ENCODE measurements at regions not wholly inside any gene's neighbourhood (a gene's known extent, or its start where the extent isn't known, plus 50 kb on each side); places are given as distances from the start of the nearest gene placed in this dataset.

DNA sequence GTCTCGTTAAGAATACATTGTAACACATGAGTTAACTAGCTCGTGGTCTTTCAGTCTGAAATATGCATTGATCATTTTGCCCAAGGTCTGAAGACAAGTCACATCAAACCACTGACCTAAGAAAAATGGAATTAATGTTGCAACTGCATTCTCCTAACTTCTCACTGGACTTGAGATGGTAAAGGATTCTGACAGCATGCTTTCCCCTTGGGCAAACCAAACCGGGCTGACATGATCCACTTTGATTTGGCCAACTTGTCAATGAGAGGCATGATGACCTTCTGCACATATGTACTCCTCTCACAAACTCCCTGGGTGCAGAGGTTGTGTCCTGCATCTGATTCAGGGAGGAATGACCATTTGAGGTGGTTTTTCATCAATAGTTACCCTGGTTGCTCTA lies 1982.5 kb upstream of the PIK3C3 start:
- no peaks in the 10 kb centered on the region for H3K9me3 ChIP-seq (ENCODE audit: control insufficient read depth in 2 of 3, insufficient read depth in 1 of 3, low read length in 3 of 3)
- H3K27me3 ChIP-seq (ENCODE audit: control insufficient read depth, insufficient read depth, low read length), result no peaks in the 10 kb centered on the region
- H3K4me1 ChIP-seq (ENCODE audit: control insufficient read depth in 2 of 3, insufficient read depth in 2 of 3, low read depth in 1 of 3, low read length in 3 of 3), result no peaks in the 10 kb centered on the region
- H3K9ac ChIP-seq (ENCODE audit: low read length in 3 of 3), result no peak overlapping the region
- no peak overlapping the region for H3K27ac ChIP-seq (ENCODE audit: low read depth in 2 of 2, low read length in 2 of 2)
- H3K36me3 ChIP-seq (ENCODE audit: control insufficient read depth in 2 of 3, insufficient read depth in 3 of 3, low read length in 3 of 3), result no peaks in the 10 kb centered on the region
- no peak overlapping the region for H3K4me3 ChIP-seq (ENCODE audit: low read length in 3 of 3)
- no peak for TF ChIP-seq CTCF (IDR thresholded peaks at IDR 0.05; ENCODE audit: borderline replicate concordance, extremely low read depth, insufficient read depth)
- DNase-seq (no peak), FAIRE-seq (no peak)
- intact Hi-C loops (cut with DNase I), result no loop called here

DNA sequence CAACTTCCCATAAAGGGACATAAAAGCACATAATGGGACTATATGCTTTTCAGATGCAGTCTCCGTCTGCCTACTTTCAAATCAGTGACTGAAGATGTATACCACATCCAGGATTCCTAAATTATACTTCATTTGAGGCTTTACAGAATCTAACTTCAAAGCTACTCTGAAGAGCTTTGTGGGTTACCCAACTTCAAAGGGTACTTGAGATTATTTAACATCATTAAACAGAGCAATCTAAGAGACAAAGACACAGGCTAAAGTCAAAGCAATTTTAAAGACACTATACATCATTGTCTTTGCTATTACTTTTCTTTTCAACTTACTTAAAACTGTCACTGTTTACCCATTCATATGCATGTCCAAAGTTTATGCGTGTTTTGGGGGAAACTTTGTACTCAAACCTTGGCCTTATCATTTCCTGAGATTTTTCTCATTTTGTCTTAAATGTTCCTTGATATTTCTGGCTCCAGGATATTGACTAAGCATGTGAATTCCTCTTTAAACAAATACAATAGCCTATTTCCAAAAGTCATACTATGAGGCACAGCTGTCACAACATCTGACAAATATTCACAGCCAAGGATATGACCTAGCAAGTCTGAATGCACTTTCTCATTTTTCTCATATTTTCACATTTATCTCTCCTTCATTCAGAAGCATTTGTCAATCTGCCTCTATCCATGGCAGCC lies 1985.1 kb upstream of the PIK3C3 start:
- H3K9ac ChIP-seq (ENCODE audit: low read length in 3 of 3), result no peak overlapping the region
- no peak for TF ChIP-seq CTCF (IDR thresholded peaks at IDR 0.05; ENCODE audit: borderline replicate concordance, extremely low read depth, insufficient read depth)
- DNase-seq (no peak), FAIRE-seq (no peak)
- H3K27ac ChIP-seq (ENCODE audit: low read depth in 2 of 2, low read length in 2 of 2), result no peak overlapping the region
- H3K4me3 ChIP-seq (ENCODE audit: low read length in 3 of 3), result no peak overlapping the region
- no peaks in the 10 kb centered on the region for H3K36me3 ChIP-seq (ENCODE audit: control insufficient read depth in 2 of 3, insufficient read depth in 3 of 3, low read length in 3 of 3)
- intact Hi-C loops (cut with DNase I), result no loop called here
- H3K9me3 ChIP-seq (ENCODE audit: control insufficient read depth in 2 of 3, insufficient read depth in 1 of 3, low read length in 3 of 3), result no peaks in the 10 kb centered on the region
- H3K27me3 ChIP-seq (ENCODE audit: control insufficient read depth, insufficient read depth, low read length), result no peaks in the 10 kb centered on the region
- H3K4me1 ChIP-seq (ENCODE audit: control insufficient read depth in 2 of 3, insufficient read depth in 2 of 3, low read depth in 1 of 3, low read length in 3 of 3), result no peaks in the 10 kb centered on the region

GRCh38 chr18:39966275-39966674 lies 1988.8 kb upstream of the PIK3C3 start:
- H3K27me3 ChIP-seq (ENCODE audit: control insufficient read depth, insufficient read depth, low read length), result no peaks in the 10 kb centered on the region
- H3K27ac ChIP-seq (ENCODE audit: low read depth in 2 of 2, low read length in 2 of 2), result no peak overlapping the region
- intact Hi-C loops (cut with DNase I), result no loop called here
- DNase-seq, result no peak
- no peak overlapping the region for H3K4me3 ChIP-seq (ENCODE audit: low read length in 3 of 3)
- H3K9ac ChIP-seq (ENCODE audit: low read length in 3 of 3), result no peak overlapping the region
- no peaks in the 10 kb centered on the region for H3K36me3 ChIP-seq (ENCODE audit: control insufficient read depth in 2 of 3, insufficient read depth in 3 of 3, low read length in 3 of 3)
- H3K9me3 ChIP-seq (ENCODE audit: control insufficient read depth in 2 of 3, insufficient read depth in 1 of 3, low read length in 3 of 3), result no peaks in the 10 kb centered on the region
- no peaks in the 10 kb centered on the region for H3K4me1 ChIP-seq (ENCODE audit: control insufficient read depth in 2 of 3, insufficient read depth in 2 of 3, low read depth in 1 of 3, low read length in 3 of 3)
- FAIRE-seq, result no peak
- TF ChIP-seq CTCF (IDR thresholded peaks at IDR 0.05; ENCODE audit: borderline replicate concordance, extremely low read depth, insufficient read depth), result no peak

DNA sequence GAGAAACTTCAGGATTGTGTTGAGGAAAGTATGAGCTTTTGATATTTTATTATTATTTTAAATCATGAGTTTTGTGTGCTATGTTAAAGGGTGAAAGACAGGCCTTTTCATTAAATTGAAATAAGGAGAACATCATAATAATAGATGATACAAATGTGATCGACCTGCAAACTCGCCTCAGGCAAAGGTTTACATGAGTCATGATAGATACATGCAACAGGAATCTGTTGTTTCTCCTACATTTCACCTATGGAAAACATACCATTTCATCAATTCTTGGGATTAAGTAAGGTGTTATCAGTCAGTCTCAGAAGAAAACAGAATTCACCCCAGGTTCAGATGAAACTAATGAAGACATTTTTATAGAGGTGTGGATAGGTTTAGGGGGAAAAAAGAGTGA lies 1992.5 kb upstream of the PIK3C3 start:
- H3K4me1 ChIP-seq (ENCODE audit: control insufficient read depth in 2 of 3, insufficient read depth in 2 of 3, low read depth in 1 of 3, low read length in 3 of 3), result no peaks in the 10 kb centered on the region
- no peaks in the 10 kb centered on the region for H3K27me3 ChIP-seq (ENCODE audit: control insufficient read depth, insufficient read depth, low read length)
- no peak for TF ChIP-seq CTCF (IDR thresholded peaks at IDR 0.05; ENCODE audit: borderline replicate concordance, extremely low read depth, insufficient read depth)
- no peak overlapping the region for H3K27ac ChIP-seq (ENCODE audit: low read depth in 2 of 2, low read length in 2 of 2)
- no peaks in the 10 kb centered on the region for H3K36me3 ChIP-seq (ENCODE audit: control insufficient read depth in 2 of 3, insufficient read depth in 3 of 3, low read length in 3 of 3)
- FAIRE-seq (no peak), DNase-seq (no peak)
- H3K9me3 ChIP-seq (ENCODE audit: control insufficient read depth in 2 of 3, insufficient read depth in 1 of 3, low read length in 3 of 3), result no peaks in the 10 kb centered on the region
- intact Hi-C loops (cut with DNase I), result no loop called here
- H3K4me3 ChIP-seq (ENCODE audit: low read length in 3 of 3), result no peak overlapping the region
- H3K9ac ChIP-seq (ENCODE audit: low read length in 3 of 3), result no peak overlapping the region
